ENCODE measurements at regions not wholly inside any gene's neighbourhood (a gene's known extent, or its start where the extent isn't known, plus 50 kb on each side); places are given as distances from the start of the nearest gene placed in this dataset.

- ChIA-PET POLR2A (no interaction called here), CTCF (no interaction called here)
- H3K9me3 Mint-ChIP-seq (ENCODE audit: insufficient read depth): no peaks in the 10 kb centered on the region
- H3K9ac ChIP-seq (ENCODE audit: low read length): no peak overlapping the region
- no peak overlapping the region for H3K27ac Mint-ChIP-seq
- intact Hi-C loops (cut with micrococcal nuclease): no loop called here
- no peaks in the 10 kb centered on the region for H3K9me3 ChIP-seq (ENCODE audit: control extremely low read depth in 1 of 3, control insufficient read depth in 2 of 3, insufficient read depth in 1 of 3, low read length in 2 of 3)
- H3K36me3 ChIP-seq (replicated peaks in 1 of 2; ENCODE audit: control extremely low read depth in 1 of 2, control insufficient read depth in 1 of 2, extremely low read depth in 1 of 2, insufficient read depth in 2 of 2, low read length in 1 of 2): no peaks in the 10 kb centered on the region
- no peak overlapping the region for H3K4me3 ChIP-seq (ENCODE audit: control extremely low read depth in 1 of 5, extremely low read depth in 1 of 5, insufficient read depth in 1 of 5, low read depth in 2 of 5, low read length in 4 of 5)
- no peaks in the 10 kb centered on the region for H3K4me1 ChIP-seq (ENCODE audit: control insufficient read depth in 2 of 2, insufficient read depth in 2 of 2, low read length in 2 of 2)
- no peak overlapping the region for H3K4me3 Mint-ChIP-seq
- no peaks in the 10 kb centered on the region for H3K4me1 Mint-ChIP-seq
- H3K27ac ChIP-seq (ENCODE audit: low read length in 2 of 2): no peak overlapping the region
- no peak for DNase-seq
- no peak for TF ChIP-seq EZH2 (IDR thresholded peaks at IDR 0.05; ENCODE audit: borderline replicate concordance, insufficient read depth, low read depth, low read length, poor library complexity, severe bottlenecking)
- TF ChIP-seq, protein P1, sequence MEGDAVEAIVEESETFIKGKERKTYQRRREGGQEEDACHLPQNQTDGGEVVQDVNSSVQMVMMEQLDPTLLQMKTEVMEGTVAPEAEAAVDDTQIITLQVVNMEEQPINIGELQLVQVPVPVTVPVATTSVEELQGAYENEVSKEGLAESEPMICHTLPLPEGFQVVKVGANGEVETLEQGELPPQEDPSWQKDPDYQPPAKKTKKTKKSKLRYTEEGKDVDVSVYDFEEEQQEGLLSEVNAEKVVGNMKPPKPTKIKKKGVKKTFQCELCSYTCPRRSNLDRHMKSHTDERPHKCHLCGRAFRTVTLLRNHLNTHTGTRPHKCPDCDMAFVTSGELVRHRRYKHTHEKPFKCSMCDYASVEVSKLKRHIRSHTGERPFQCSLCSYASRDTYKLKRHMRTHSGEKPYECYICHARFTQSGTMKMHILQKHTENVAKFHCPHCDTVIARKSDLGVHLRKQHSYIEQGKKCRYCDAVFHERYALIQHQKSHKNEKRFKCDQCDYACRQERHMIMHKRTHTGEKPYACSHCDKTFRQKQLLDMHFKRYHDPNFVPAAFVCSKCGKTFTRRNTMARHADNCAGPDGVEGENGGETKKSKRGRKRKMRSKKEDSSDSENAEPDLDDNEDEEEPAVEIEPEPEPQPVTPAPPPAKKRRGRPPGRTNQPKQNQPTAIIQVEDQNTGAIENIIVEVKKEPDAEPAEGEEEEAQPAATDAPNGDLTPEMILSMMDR (IDR thresholded peaks at IDR 0.05): no peak
- H4K20me1 ChIP-seq (ENCODE audit: control insufficient read depth, insufficient read depth, low read length, poor library complexity, severe bottlenecking): no peaks in the 10 kb centered on the region
- no peak overlapping the region for H3K4me2 ChIP-seq (replicated peaks; ENCODE audit: low read depth, low read length, poor library complexity, severe bottlenecking)
- H3K27me3 Mint-ChIP-seq: no peaks in the 10 kb centered on the region
- ATAC-seq (ENCODE audit: low read depth): no peak
- no peaks in the 10 kb centered on the region for H3K79me2 ChIP-seq (ENCODE audit: control insufficient read depth, insufficient read depth, low read length)
- no peaks in the 10 kb centered on the region for H3K27me3 ChIP-seq (replicated peaks in 1 of 4; ENCODE audit: control extremely low read depth in 1 of 4, control insufficient read depth in 3 of 4, insufficient read depth in 4 of 4, low read length in 3 of 4)
- no peak overlapping the region for H2AFZ ChIP-seq (ENCODE audit: insufficient read depth, low read depth, low read length, poor library complexity, severe bottlenecking)
Measured at GRCh38 chr7:118525020-118525419, 300.5 kb downstream of the ANKRD7 start.

GRCh38 chr7:118531566-118531965 is 307.1 kb downstream of the ANKRD7 start:
- Histone ChIP-seq H3K4me1 (ENCODE audit: control insufficient read depth in 2 of 2, insufficient read depth in 2 of 2, low read length in 2 of 2) (no peaks in the 10 kb centered on the region), H3K27me3 (replicated peaks in 1 of 4; ENCODE audit: control extremely low read depth in 1 of 4, control insufficient read depth in 3 of 4, insufficient read depth in 4 of 4, low read length in 3 of 4) (no peaks in the 10 kb centered on the region), H3K79me2 (ENCODE audit: control insufficient read depth, insufficient read depth, low read length) (no peaks in the 10 kb centered on the region), H2AFZ (ENCODE audit: insufficient read depth, low read depth, low read length, poor library complexity, severe bottlenecking) (no peak overlapping the region), H3K36me3 (replicated peaks in 1 of 2; ENCODE audit: control extremely low read depth in 1 of 2, control insufficient read depth in 1 of 2, extremely low read depth in 1 of 2, insufficient read depth in 2 of 2, low read length in 1 of 2) (no peaks in the 10 kb centered on the region), H3K9me3 (ENCODE audit: control extremely low read depth in 1 of 3, control insufficient read depth in 2 of 3, insufficient read depth in 1 of 3, low read length in 2 of 3) (no peaks in the 10 kb centered on the region), H3K4me2 (replicated peaks; ENCODE audit: low read depth, low read length, poor library complexity, severe bottlenecking) (no peak overlapping the region), H3K9ac (ENCODE audit: low read length) (no peak overlapping the region), H3K27ac (ENCODE audit: low read length in 2 of 2) (no peak overlapping the region), H4K20me1 (ENCODE audit: control insufficient read depth, insufficient read depth, low read length, poor library complexity, severe bottlenecking) (no peaks in the 10 kb centered on the region), H3K4me3 (ENCODE audit: control extremely low read depth in 1 of 5, extremely low read depth in 1 of 5, insufficient read depth in 1 of 5, low read depth in 2 of 5, low read length in 4 of 5) (no peak overlapping the region)
- ATAC-seq (ENCODE audit: low read depth): no peak
- Mint-ChIP-seq H3K4me1 (no peaks in the 10 kb centered on the region), H3K4me3 (no peak overlapping the region), H3K27me3 (no peaks in the 10 kb centered on the region), H3K27ac (no peak overlapping the region), H3K9me3 (ENCODE audit: insufficient read depth) (no peaks in the 10 kb centered on the region)
- TF ChIP-seq, protein P1 (IDR thresholded peaks at IDR 0.05): no peak
- no peak for TF ChIP-seq EZH2 (IDR thresholded peaks at IDR 0.05; ENCODE audit: borderline replicate concordance, insufficient read depth, low read depth, low read length, poor library complexity, severe bottlenecking)
- no peak for DNase-seq
- ChIA-PET CTCF (no interaction called here), POLR2A (no interaction called here)
- intact Hi-C loops (cut with micrococcal nuclease): no loop called here
